GM19351 (cell line): ENCODE measurements at regions not wholly inside any gene's neighbourhood (a gene's known extent, or its start where the extent isn't known, plus 50 kb on each side); places are given as distances from the start of the nearest gene placed in this dataset.

ENCODE experiments used
- ATAC-seq: cut with Tn5 transposase; IDR thresholded peaks from one replicate; pipeline ENCODE4 v1.9.1; 2021; ENCODE audit warnings: mild to moderate bottlenecking, moderate library complexity; ENCODE audit not compliant: unreplicated experiment

DNA sequence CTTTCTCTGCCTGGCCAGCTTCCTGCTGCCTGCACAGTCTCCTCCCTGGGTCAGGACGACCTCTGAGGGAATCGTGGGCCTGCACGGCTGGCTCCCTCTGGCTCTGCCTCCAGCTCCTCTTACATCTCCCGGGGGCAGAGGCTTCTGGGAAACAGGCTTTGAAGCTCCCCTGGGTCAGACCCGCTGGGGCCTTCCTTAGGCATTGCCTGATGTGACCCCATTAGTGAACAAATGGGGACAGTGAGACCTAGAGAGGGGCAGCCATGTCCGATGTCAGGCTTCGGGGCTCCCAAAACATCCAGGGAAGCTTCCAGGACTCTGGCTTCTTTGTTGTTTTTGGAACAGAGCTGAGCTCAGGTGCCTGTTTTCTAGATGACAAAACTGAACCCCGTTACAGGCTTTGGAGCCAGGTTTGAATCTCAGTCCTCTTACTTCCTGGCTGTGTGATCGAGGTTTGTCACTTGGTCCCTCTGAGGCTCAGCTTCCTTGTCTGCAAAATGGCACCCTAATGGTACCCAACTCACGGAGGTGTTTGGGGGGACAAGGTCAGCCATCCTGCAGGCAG, 94.3 kb downstream of the CEBPB start:
- no peak for ATAC-seq

DNA sequence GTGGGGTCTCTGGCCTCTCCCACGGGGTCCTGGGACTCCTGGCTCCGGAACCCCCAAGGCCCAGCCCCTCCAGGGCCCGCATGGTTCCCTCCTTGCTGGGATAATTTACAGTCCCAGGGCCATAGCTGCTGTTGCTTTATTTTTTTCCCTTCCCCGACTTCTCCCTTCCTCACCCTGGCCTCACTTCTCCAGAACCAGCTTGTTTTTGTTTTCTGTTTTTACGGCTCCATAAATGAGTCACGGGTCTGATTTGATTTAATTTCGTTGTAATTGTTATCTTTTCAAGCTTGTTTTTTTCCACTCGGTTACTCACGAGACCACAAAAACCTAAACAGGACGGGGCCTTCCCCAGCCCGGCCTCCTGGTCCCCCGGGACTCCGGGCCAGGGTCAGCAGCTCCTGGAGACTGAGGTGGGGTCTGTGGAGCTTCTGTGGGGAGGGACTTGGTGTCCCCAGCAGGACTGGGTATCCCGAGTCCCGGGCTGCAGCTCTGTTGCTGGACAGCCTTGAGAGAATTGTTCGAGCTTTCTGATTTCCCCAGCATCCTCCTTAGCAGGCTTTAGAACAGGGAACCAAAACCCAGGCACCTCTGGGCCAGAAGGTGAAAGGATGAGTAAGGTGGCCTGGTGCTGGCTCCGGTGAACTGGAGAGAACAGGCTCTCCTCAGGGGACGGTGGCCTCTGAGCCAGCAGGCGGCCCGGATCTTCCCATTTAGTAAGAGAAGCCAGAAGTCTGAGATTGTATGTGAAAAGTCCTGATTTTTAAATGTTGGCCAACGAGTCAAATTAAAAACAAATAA, 94.9 kb downstream of the CEBPB start:
- peak; percentile 68 for ATAC-seq

DNA sequence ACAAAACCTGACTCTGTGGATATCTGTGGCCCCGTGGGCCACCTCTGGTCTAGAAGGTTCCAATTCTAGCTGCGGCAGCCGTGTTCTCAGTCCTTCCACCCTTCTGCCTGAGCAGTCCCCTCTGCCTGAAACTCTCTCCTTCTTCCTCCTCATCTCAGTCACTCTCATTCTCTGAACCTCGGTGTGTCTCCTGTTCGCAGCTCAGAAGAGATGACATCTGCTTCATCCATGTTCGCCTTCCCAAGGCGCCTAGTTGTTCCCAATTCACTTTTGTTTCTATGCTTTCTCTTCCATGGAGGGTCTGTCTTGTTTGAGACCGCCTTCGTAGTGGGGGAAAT, 95.5 kb downstream of the CEBPB start:
- peak; percentile 46 for ATAC-seq

DNA sequence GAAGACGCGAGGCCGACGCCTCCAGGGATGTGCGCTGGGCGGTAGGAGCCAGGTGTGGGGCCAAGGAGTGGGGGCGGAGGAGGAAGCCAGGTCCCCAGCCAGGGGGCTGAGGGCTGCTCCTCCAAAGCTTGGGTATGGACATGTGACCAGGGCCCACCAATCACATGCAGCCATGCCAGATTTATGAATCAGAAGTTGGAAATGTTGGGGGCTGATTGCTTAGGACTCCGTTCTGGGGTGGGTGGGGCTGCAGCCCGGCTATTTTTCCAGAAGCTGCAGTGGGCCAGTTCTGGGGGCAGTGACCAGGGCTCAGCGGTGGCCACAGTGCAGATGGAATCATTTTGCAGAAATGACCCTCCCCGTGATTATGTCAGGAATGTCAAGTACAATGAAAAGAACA, 96.0 kb downstream of the CEBPB start:
- ATAC-seq: no peak

DNA sequence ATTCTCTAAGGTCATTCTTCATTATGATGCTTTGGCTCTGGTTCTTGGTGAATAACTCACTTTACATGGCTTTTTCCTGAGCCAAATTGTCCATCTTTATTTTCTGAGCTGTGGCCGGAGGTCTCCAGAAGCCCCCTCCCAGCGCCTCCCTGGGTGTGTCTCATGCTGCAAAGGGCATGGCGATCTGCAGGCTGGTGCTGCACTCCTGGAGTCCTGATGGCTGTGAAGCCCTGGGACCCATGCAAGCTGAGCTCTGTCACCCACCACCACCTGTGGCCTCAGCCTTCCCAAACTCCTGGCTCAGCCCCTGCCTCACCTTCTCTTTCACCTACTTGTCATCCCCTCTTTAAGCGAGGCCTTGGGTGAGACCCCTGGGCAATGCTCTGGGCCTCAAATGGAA, 96.9 kb downstream of the CEBPB start:
- ATAC-seq: no peak

DNA sequence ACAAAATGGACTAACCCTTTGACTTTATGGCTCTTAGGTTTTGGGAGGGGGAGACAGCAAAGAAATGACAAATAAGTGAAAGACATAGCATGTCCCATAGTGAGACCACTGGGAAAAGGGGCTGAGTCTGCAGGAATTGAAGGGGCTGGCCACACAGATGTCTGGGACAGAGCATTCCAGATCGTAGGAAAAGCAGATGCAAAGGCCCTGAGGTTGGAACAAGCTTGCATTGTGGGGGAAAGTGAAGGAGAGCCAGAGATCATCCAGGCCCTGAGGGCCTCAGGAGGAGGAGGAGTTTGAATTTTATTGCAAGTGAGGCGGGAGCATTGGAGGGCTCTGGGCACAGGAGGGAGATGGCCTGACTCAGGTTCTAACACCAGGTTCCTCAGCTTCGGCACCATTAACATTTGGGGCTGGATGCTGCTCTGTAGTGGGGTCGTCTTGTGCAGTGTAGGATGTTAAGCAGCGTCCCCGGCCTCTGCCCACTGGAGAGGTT, 97.5 kb downstream of the CEBPB start:
- no peak for ATAC-seq

DNA sequence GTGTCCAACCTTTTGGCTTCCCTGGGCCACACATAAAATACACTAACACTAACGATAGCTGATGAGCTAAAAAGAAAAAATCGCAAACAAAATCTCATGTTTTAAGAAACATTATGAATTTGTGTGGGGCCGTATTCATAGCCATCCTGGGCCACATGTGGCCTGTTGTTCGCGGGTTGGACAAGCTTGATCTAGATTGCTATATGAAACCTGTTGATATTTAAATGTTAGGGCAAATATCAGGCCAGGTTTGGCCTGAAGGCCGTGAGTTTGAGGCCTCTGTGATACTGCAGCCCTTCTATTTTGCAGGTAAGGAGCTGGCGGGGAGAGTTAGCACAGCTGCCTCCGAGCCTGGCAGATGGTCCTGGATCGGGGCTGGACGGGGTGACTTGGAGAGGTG, 99.0 kb downstream of the CEBPB start:
- ATAC-seq: no peak

DNA sequence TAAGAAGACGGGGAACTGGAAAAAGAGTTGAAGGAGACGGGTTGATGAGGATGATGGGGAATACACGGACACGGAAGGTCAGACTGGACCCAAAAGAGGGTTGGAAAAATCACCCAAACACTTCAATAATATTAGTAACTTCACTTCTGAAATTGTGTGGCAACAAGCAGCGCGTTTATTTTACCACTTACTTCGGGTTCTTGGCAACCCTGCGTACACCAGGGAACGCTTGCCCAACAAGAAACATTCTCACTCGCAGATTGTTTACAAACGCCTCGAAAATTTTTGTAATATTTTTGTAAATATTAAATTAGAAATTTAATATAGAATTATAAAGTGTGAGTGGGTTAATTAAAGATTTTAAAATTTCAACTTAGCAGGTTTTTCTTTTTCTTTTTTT, 99.5 kb downstream of the CEBPB start:
- no peak for ATAC-seq

DNA sequence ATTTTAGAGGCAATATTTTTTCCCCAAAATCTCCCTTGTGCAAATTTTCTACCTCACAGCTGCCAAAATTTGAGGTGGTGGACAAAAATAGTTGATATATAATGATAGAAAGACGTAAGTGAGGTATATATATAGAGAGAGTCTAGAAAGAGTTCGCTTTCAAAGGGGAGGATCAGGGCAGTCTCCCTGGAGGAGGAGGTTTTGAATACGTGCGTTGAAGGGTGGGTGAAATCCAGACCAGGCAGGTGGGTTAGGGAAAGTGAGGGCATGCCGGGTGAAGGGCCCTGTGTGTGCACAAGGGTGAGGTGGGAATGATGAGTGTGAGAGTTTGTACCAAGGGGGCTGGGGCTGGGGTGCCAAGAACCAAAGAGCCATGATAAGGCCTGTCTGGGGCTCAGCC, 100.2 kb downstream of the CEBPB start:
- no peak for ATAC-seq

DNA sequence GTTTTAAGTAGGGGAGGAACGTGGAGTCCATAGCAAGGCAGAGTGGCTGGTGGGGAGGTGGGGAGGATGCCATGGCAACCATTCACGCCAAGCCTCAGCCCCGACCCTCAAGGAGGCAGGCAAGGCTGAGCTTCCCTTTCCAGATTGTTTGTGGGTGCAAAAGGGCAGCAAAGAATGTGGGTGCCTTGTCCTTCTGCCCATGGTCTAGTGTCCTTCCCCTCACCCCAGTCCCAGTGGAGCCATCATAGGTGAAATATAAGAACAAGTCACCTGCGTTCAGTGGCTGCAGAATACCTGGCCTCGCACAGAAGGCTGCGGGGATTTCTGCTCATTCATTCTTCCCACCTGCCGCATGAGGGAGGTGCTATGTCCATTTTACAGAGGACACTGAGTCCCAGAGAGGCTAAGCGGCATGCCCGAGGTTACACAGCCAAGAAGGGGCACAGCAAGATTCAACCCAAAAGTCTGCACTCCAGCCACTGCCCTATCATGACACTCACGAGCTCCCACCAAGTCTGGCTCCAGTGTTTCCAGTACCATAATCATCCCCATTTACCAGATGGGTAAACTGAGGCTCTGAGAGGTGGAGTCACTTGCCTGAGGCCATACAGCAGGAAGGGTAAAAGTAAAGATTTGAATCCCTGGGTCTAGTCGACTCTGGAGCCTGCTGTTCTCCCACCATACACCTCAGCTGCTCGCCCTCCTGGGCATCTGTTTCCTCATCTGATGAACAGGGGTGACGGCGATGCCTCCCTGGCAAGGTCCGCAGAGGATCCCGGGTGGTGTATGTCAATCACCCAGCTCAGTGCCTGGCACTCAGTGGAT, 100.8 kb downstream of the CEBPB start:
- no peak for ATAC-seq

DNA sequence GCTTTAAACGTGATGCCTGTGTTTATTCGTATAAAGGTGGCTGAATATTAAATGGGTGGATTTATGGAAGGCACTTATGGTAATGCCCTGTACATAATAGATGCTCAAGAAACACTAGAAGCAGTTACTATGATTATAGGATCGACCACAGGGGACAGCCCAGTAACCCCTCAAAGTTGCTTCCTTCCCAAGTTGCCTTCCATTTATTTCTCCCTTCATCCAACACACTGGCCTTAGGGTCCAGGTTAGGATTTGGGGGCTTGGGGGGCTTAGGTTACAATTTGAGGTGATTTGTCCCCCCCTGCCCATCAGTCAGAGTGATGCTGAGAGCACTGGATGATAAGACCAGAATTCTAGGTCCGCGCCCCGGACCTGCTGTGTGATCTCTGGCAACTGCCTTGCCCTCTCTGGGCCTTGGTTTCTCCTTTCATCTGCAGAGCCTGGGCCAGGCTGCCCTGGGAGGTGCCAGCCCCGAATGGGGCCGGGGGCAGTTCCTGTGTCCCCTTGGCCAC, 101.5 kb downstream of the CEBPB start:
- no peak for ATAC-seq

DNA sequence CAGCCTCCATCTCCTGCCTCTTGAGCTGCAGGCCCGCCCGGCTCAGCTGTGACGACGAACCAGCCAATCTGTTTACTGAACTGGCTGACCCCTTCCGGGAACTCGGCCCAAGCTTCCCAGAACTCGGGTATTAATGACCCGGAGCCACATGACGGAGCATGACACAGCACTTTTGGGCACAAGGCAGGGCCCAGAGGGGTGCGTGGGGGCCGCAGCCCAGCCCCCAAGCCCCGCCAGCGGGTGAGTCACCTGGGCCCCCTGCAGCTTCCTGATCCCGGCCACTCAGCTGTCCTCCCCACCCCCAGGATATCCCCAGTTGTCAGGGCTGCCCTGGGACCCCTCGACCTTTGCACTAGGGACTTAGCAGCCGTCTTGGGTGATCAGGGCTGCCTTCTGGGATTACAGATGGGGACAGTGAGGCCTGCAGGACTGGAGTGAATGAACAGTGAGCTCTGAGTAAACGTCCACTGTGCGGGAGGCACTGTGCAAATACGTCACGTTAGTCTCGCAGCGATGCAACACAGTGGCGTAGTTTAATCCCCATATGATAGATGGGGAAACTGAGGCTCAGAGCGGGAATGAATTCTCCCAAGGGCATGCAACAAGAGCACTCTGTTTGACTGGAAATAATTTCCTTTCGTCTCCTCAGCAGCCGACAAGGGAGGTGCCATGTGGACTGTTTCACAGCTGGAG, 102.1 kb downstream of the CEBPB start:
- no peak for ATAC-seq

DNA sequence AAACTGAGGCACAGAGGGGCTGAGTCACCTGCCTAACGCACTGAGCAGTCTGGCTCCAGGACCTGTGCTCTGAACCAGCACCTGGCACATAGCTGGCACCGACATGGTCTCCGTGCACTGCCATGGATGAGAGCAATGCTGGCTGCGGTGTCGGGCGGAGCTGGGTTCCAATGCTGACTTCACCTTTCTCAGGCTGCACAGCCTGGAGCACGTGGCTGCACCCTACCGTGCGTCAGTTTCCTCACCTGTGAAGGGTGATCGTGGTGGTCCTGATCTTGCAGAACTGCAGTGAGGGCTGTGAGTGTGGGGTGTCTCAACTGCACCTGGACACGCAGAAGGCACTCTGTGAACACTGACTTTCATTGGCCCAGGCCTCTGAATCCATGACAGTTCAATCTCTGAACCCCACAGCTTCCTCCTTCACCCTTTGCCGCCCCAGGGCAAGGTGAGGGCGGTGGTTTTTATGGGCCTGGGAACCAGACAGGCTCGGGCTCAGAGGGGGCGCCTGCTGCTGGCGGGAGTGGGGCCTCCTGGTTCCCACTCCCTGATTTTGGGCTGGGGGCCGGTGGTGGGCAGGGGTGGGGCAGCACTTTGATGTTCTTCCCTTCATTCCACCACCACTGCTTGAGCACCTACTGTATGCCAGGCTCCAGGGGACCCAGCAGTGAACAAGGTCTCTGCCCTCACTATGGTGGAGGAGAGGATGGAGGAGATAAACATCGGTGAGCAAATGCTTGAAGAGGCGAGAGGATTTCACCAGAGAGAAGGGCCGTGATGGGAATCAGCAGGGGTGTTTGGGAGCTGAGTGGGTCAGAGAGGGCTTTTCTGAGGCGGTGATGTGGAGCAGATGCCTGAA, 102.9 kb downstream of the CEBPB start:
- ATAC-seq: no peak

DNA sequence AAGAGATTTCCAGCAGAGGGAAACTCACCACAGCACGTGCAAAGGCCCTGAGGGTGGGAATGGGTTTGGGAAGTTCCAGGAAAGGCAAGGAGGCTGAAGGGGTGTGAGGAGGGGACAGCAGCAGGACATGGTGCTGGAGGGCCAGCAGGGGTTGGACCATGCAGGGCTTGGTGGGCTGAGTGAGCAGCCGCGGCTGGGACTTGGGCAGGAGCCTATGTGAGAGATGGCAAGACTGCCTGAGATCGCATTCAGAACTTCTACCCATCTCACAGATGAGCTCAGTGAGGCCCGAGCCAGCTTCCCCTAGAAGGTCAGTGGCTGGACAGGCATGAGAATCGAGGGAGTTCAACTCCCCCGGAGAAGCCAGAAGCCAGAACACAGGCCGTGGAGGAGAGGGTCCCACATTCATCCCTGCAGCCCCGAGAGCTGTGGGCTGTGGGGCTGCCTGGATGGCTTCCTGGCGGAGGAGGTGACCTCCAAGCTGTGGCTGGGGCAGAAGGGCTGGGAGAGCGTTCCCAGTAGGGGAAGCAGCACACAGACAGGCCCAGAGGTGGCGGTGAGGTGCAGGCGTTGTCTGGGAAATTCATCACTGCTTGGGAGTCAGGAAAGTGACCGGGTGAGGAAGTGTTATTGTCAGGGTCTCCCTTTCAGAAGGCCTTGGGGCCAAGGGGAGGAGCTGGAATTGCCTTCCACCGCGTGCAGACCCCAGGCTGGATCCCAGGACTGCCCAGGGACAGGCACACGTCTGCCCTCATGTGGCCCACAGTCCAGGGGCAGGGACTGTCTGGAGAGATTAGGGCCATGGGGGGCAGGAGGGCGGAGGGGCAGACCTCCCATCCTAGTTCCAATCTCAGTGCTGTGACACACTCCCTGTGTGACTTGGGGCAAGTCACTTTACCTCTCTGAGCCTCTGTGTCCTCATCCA, 103.8 kb downstream of the CEBPB start:
- no peak for ATAC-seq

DNA sequence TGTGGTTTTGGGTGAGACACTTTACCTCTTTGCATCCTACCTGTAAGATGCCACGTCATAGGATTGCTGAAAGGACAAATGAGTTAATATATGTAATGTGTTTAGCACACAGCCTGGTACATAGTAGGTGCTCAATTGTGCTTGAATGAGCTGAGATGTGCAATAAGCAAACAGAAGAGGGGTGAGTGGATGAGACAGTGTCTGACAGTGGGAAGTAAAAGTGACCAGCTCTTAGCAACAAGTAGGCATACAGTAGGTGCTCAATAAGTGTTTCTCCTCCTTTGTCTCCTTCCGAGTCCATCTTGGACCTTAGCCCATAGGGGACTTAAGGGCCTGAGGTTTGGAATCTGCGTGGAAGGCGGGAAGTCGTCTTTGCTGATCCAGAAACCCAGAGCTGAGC, 104.7 kb downstream of the CEBPB start:
- no peak for ATAC-seq

DNA sequence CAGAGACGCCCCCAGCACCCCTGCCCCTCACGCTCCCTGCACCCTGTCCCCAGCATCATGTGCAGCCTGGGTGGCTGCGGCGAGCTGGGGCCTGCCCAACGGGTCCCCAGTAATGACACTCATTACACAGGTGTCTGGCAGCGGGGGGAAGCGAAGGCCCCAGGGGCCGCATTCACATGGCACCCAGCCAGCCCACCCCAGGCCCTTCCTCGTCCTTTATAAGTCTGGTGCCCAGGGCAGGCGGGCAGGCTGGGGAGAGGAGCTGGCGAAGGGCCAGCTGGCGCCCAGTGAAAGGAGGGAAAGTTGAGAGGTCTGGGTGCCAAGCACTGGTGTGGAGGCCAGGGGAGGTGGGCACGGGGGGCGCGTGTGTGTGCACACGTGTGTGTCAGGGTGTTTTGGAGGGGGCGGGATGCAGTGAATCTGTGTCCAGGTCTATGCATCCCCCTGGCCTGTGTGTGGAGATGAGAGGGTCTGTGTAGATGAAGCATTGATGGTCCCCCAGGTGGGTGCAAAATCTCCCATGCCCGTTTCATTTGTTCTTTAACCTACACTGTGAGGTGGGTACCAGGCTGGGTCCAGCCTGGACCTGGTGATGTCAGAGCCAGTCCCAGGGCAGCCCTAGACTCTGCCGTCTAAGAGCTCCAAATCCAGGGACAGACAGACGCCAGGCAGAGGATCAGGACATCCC, 105.3 kb downstream of the CEBPB start:
- ATAC-seq: no peak

DNA sequence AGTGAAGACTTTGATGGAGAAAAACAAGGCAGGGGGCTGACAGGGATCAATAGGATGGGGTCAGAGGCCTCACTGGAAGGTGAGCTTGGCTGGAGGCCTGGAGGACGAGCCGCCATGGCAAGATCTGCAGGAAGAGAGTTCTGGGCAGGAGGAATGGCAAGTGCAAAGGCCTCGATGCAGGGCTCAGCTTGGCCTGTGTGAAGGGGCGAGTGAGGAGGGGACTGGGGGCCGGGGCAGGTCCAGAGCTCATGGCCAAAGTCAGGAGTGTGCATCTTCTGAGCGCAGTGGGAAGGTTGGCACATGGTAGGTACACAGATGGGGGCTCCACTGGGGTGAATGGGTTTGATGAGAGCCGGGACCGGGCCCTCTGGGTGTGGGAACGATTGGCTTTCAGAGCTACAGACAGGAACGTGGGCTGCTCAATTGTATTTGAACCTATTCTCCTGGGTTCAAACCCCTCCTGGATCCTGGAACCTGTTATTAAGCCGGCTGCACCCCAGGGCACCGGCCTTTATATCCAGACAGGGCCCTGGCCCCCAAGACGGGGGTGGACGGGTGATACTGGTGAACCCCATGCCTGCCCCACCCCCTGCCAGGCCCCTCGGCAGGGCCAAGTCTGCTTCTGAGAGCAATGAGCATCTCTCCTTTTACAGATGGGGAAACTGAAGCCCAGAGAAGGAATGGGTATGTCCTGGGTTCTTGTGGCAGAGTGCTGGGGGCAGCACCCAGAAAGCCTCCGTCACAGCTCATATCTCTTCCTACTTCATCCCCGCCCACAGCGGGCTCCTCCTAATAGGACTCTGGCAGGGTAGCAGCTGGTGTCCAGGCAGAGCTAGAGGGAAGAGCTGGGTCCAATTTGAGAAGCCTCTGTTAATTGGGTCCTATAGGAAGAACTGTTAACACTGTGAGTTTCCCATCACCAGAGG, 106.1 kb downstream of the CEBPB start:
- ATAC-seq: no peak
